Endothelial cell of umbilical vein (primary cell): ENCODE measurements at regions not wholly inside any gene's neighbourhood (a gene's known extent, or its start where the extent isn't known, plus 50 kb on each side); places are given as distances from the start of the nearest gene placed in this dataset.

Experiments used
- EZH2 ChIP-seq: IDR thresholded peaks from 2 replicates; pipeline ENCODE4 v1.6.1; 2012; ENCODE audit warnings: borderline replicate concordance, low read depth, mild to moderate bottlenecking, moderate library complexity, low read length, inconsistent platforms; ENCODE audit not compliant: severe bottlenecking
- FOS ChIP-seq: IDR thresholded peaks from 2 replicates; pipeline ENCODE4 v1.6.1; 2011; ENCODE audit warnings: mild to moderate bottlenecking, low read length, moderate library complexity, borderline replicate concordance; ENCODE audit not compliant: insufficient read depth
- GATA2 ChIP-seq: IDR thresholded peaks from 2 replicates; pipeline ENCODE4 v1.7.0; 2011; ENCODE audit warnings: low read depth, mild to moderate bottlenecking, moderate library complexity, mixed read lengths, low read length; ENCODE audit not compliant: insufficient read length, insufficient read depth
- JUN ChIP-seq: IDR thresholded peaks from 2 replicates; pipeline ENCODE4 v1.6.1; 2011; ENCODE audit warnings: borderline replicate concordance, low read depth; ENCODE audit not compliant: insufficient read length, insufficient read depth
- MYC ChIP-seq: IDR thresholded peaks from one replicate; pipeline ENCODE4 v1.6.1; 2011; ENCODE audit warnings: mild to moderate bottlenecking, low read depth, low read length
- POLR2A ChIP-seq: IDR thresholded peaks from 2 replicates; pipeline ENCODE4 v1.6.1; 2012; ENCODE audit warnings: low read depth, mild to moderate bottlenecking, control low read depth, low read length
- POLR2AphosphoS5 ChIP-seq: IDR thresholded peaks from 2 replicates; pipeline ENCODE4 v1.6.1; 2012; ENCODE audit warnings: low read depth, mild to moderate bottlenecking, control low read depth, low read length, moderate library complexity; ENCODE audit not compliant: insufficient read depth
- TF ChIP-seq, protein P1 (sequence below), 2 donors: IDR thresholded peaks; 1 replicate in 1 of 2; 2 replicates in 1 of 2; pipeline ENCODE4 v1.5.1; 2011; ENCODE audit warnings: low read length in 2 of 2, mild to moderate bottlenecking in 2 of 2, moderate library complexity in 2 of 2, control low read depth in 1 of 2, inconsistent platforms in 1 of 2, low read depth in 1 of 2; ENCODE audit not compliant: insufficient read depth in 1 of 2; ENCODE audit errors: extremely low read depth in 1 of 2
- TF ChIP-seq, protein P2 (sequence below): IDR thresholded peaks from 2 replicates; pipeline ENCODE4 v1.6.1; 2011; ENCODE audit not compliant: insufficient read depth, insufficient read length

DNA sequence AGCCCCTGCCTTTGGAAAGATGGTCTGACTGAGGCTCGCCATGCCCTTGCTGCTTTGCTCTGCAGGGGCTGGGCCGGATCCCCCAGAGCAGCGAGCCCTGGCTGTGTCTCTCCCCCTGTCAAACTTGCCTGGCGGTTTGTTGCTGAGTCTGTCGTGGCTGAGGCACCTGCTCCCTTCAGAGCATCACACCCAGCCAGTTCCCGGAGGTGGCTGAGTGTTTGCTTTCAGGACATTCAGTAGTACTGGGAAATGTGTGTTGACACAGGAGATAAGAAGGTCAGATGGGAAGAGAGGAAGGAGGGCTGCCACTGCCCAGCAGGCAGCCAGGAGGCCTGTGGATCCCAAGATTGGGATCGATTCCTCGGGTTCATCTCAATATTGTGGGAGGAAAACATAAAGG, 62.9 kb downstream of the GADD45G start:
- TF ChIP-seq EZH2 (no peak), JUN (no peak), POLR2A (no peak), POLR2AphosphoS5 (no peak), GATA2 (no peak), MYC (no peak), FOS (no peak)
- TF ChIP-seq, protein P1, sequence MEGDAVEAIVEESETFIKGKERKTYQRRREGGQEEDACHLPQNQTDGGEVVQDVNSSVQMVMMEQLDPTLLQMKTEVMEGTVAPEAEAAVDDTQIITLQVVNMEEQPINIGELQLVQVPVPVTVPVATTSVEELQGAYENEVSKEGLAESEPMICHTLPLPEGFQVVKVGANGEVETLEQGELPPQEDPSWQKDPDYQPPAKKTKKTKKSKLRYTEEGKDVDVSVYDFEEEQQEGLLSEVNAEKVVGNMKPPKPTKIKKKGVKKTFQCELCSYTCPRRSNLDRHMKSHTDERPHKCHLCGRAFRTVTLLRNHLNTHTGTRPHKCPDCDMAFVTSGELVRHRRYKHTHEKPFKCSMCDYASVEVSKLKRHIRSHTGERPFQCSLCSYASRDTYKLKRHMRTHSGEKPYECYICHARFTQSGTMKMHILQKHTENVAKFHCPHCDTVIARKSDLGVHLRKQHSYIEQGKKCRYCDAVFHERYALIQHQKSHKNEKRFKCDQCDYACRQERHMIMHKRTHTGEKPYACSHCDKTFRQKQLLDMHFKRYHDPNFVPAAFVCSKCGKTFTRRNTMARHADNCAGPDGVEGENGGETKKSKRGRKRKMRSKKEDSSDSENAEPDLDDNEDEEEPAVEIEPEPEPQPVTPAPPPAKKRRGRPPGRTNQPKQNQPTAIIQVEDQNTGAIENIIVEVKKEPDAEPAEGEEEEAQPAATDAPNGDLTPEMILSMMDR (IDR thresholded peaks at IDR 0.05; ENCODE audit: extremely low read depth in 1 of 2, insufficient read depth in 1 of 2, low read depth in 1 of 2, low read length in 2 of 2) = no peak
- TF ChIP-seq, protein P2, sequence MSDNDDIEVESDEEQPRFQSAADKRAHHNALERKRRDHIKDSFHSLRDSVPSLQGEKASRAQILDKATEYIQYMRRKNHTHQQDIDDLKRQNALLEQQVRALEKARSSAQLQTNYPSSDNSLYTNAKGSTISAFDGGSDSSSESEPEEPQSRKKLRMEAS = no peak
